Parathyroid adenoma (tissue), 2 donors: ENCODE measurements at regions not wholly inside any gene's neighbourhood (a gene's known extent, or its start where the extent isn't known, plus 50 kb on each side); places are given as distances from the start of the nearest gene placed in this dataset.
"Not testable (repeated sequence)": the region's sequence is repeated elsewhere in the genome, so short reads cannot be mapped to it uniquely, and the experiment has no call there.

Experiments used
- H2AFZ ChIP-seq: fragments of 300-600 bp; sonication (generic); one replicate; pipeline ENCODE4 v1.7.0; 2017; ENCODE audit warnings: antibody characterized with exemption, mild to moderate bottlenecking
- H3K27ac ChIP-seq: fragments of 300-600 bp; sonication (generic); one replicate; pipeline ENCODE4 v1.7.0; 2017
- H3K27me3 ChIP-seq: fragments of 300-600 bp; sonication (generic); one replicate; pipeline ENCODE4 v1.7.0; 2017; ENCODE audit warnings: low read length; ENCODE audit not compliant: control insufficient read depth, insufficient read depth
- H3K36me3 ChIP-seq: fragments of 300-600 bp; sonication (generic); one replicate; pipeline ENCODE4 v1.7.0; 2017; ENCODE audit warnings: low read length; ENCODE audit not compliant: control insufficient read depth, insufficient read depth
- H3K4me1 ChIP-seq: fragments of 300-600 bp; sonication (generic); one replicate; pipeline ENCODE4 v1.7.0; 2017; ENCODE audit warnings: control low read depth
- H3K4me2 ChIP-seq: fragments of 300-600 bp; sonication (generic); one replicate; pipeline ENCODE4 v1.7.0; 2017; ENCODE audit warnings: low read length
- H3K4me3 ChIP-seq: fragments of 300-600 bp; sonication (generic); one replicate; pipeline ENCODE4 v1.7.0; 2017; ENCODE audit warnings: low read depth, low read length
- H3K79me2 ChIP-seq: fragments of 300-600 bp; sonication (generic); one replicate; pipeline ENCODE4 v1.7.0; 2017; ENCODE audit warnings: control low read depth
- H3K9ac ChIP-seq: fragments of 300-600 bp; sonication (generic); one replicate; pipeline ENCODE4 v1.7.0; 2017; ENCODE audit warnings: mild to moderate bottlenecking
- H3K9me3 ChIP-seq: fragments of 300-600 bp; sonication (generic); one replicate; pipeline ENCODE4 v1.7.0; 2017; ENCODE audit warnings: low read length; ENCODE audit not compliant: control insufficient read depth
- TF ChIP-seq, protein P1 (sequence below): fragments of 300-600 bp; sonication (generic); IDR thresholded peaks from one replicate; pipeline ENCODE4 v1.7.0; 2017; ENCODE audit warnings: antibody characterized with exemption, mild to moderate bottlenecking
- donor health status: primary hyperparathyroidism.

DNA sequence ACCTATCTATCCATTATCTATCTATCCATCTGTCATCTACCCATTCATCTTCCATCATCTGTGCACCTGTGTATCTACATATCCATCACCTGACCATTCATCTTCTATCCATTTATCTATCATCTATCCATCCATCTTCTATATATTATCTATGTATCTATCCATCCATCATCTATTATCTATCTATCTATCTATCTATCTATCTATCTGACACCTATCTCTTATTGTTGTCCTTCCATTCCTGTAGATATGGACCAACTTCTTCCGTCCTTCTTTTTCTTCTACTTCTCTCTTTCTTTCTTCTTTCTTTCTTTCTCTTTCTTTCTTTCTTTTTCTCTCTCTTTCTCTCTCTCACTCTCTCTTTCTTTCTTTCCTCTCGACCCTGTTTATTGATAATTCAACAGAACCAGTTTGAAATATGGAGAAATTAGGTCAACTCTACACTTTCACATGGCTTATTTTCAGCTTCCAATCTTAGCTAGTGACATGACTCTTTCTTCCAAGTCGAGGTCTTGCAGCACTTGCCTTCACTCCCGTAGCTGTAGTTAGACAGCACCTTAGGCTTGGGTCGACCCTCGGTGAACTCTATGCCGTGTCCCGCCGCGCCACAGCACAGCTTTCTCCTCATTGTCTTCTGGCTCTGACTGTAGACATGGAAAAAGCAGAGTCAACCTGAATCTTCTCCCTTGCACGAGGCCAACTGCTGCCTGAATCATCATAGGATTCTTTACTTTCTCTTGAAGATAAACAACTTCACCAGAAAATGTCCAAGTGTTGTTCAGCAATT is 110.4 kb upstream of the EXOC2 start:
- Histone ChIP-seq H3K36me3 (no peaks in the 10 kb centered on the region), H3K4me3 (no peak overlapping the region), H3K79me2 (no peaks in the 10 kb centered on the region), H3K4me1 (no peaks in the 10 kb centered on the region), H3K4me2 (no peak overlapping the region), H3K9ac (no peak overlapping the region), H3K9me3 (no peaks in the 10 kb centered on the region), H3K27me3 (no peaks in the 10 kb centered on the region), H3K27ac (no peak overlapping the region), H2AFZ (no peak overlapping the region)
- TF ChIP-seq, protein P1, sequence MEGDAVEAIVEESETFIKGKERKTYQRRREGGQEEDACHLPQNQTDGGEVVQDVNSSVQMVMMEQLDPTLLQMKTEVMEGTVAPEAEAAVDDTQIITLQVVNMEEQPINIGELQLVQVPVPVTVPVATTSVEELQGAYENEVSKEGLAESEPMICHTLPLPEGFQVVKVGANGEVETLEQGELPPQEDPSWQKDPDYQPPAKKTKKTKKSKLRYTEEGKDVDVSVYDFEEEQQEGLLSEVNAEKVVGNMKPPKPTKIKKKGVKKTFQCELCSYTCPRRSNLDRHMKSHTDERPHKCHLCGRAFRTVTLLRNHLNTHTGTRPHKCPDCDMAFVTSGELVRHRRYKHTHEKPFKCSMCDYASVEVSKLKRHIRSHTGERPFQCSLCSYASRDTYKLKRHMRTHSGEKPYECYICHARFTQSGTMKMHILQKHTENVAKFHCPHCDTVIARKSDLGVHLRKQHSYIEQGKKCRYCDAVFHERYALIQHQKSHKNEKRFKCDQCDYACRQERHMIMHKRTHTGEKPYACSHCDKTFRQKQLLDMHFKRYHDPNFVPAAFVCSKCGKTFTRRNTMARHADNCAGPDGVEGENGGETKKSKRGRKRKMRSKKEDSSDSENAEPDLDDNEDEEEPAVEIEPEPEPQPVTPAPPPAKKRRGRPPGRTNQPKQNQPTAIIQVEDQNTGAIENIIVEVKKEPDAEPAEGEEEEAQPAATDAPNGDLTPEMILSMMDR, result no peak

DNA sequence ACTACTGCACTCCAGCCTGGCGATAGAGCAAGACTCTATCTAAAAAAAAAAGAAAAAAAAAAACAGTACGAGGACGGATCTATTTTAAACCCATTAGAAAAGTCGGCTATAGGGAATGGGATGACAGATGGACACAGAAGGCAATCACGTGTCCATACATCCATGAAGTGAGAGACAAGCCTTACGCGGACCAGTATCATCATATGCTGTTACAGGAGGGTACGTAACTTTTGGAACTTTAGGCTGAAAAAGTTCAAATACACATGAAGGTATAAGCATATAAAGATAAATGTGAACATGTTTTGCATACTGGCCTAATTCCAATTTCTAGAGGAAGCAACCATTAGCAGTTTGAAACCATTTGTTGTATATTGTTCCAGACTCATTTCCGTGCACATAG is 109.8 kb upstream of the EXOC2 start:
- H3K4me1 ChIP-seq, result no peaks in the 10 kb centered on the region
- no peak overlapping the region for H2AFZ ChIP-seq
- no peak overlapping the region for H3K9ac ChIP-seq
- no peak overlapping the region for H3K4me3 ChIP-seq
- H3K36me3 ChIP-seq, result no peaks in the 10 kb centered on the region
- H3K4me2 ChIP-seq, result no peak overlapping the region
- TF ChIP-seq, protein P1, result no peak
- no peaks in the 10 kb centered on the region for H3K27me3 ChIP-seq
- H3K27ac ChIP-seq, result no peak overlapping the region
- H3K9me3 ChIP-seq, result no peaks in the 10 kb centered on the region
- H3K79me2 ChIP-seq, result no peaks in the 10 kb centered on the region

DNA sequence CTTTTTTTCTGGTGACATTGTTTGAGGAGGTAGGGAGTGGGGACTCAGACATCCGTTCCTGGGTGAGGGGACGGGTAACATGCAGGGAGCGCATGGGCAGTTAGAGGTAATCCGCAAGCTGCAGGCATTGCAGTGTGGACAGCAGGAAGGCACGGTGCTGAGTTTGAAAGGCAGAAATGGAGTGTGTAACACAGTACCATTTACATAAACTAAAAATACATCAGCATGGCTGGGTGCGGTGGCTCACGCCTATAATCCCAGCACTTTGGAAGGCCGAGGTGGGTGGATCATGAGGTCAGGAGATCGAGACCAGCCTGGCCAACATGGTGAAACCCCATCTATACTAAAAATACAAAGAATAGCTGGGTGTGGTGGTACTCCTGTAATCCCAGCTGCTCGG is 109.3 kb upstream of the EXOC2 start:
- not testable (repeated sequence) for H3K36me3 ChIP-seq, H3K4me1 ChIP-seq, H3K79me2 ChIP-seq, H3K27me3 ChIP-seq, H2AFZ ChIP-seq, H3K27ac ChIP-seq, H3K4me2 ChIP-seq, H3K9me3 ChIP-seq, H3K4me3 ChIP-seq, H3K9ac ChIP-seq

DNA sequence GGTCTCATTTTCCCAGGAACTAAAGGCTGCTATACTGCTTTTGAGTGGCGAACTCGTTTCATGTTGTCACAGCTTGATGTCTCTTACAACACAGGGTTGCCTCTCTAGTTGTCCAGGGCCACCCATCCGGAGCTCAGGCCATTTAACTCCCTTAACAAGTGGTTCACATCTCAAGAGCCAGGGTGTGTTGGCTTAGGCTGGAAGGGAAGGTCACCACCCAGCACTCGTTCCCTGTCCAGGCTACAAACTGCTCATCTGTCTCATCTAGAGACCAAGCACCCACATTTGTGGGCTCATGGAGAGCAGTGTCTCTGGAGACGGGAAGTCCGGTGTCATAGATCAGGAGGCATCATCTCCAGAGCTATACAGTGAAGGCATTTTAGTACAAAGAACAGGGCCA is 106.8 kb upstream of the EXOC2 start:
- Histone ChIP-seq H3K79me2 (no peaks in the 10 kb centered on the region), H3K4me2 (no peak overlapping the region), H3K4me1 (no peaks in the 10 kb centered on the region), H2AFZ (no peak overlapping the region), H3K27ac (no peak overlapping the region), H3K4me3 (no peak overlapping the region), H3K36me3 (no peaks in the 10 kb centered on the region), H3K27me3 (peaks cover 8% of the 10 kb centered on the region), H3K9ac (no peak overlapping the region), H3K9me3 (no peaks in the 10 kb centered on the region)
- TF ChIP-seq, protein P1, result no peak

DNA sequence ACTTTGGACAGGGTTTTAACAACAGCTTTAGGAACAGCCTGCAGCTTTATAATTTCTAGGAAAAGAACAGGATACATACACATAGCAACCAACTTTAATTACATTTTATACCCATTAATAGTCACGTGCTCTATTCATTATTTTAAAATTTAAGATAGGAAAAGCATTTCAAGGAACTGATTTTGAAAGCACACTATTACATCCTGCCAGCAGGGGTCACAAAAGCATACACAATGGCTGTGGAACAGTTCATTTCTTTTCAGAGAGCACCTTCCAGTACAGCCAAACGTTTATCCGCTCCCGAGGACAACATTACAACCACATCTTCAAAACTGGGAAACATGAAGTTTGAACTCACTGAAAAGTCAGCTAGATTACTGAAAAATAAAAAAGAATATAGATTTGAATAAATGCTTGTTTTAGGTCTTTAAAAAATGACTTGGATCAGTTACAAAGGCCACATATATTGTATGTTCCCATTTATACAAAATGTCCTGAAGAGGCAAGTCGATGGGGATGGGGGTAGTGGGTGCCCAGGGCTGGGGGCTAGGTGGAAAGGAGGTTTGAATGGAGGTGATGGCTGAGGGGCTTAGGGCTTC is 104.6 kb upstream of the EXOC2 start:
- no peaks in the 10 kb centered on the region for H3K79me2 ChIP-seq
- no peaks in the 10 kb centered on the region for H3K9me3 ChIP-seq
- no peaks in the 10 kb centered on the region for H3K4me1 ChIP-seq
- TF ChIP-seq, protein P1, result peak; percentile 66
- H3K27ac ChIP-seq, result no peak overlapping the region
- no peak overlapping the region for H3K9ac ChIP-seq
- H3K4me2 ChIP-seq, result no peak overlapping the region
- no peaks in the 10 kb centered on the region for H3K36me3 ChIP-seq
- H2AFZ ChIP-seq, result no peak overlapping the region
- H3K4me3 ChIP-seq, result no peak overlapping the region
- peaks cover 8% of the 10 kb centered on the region for H3K27me3 ChIP-seq
